WI38 (cell line): ENCODE measurements at regions not wholly inside any gene's neighbourhood (a gene's known extent, or its start where the extent isn't known, plus 50 kb on each side); places are given as distances from the start of the nearest gene placed in this dataset.

Experiments
- H3K4me3 ChIP-seq: 2 replicates; pipeline ENCODE4 v1.5.1; 2011; ENCODE audit warnings: low read depth, mild to moderate bottlenecking, control low read depth, low read length
- CTCF ChIP-seq: IDR thresholded peaks from 2 replicates; pipeline ENCODE4 v1.5.1; 2012; ENCODE audit warnings: low read depth, mild to moderate bottlenecking, control low read depth, low read length

- no peak overlapping the region for H3K4me3 ChIP-seq
- no peak for TF ChIP-seq CTCF
Observed at GRCh38 chr13:37230346-37230745, 124.9 kb upstream of the CSNK1A1L start.

GRCh38 chr13:37229931-37230330 is 124.5 kb upstream of the CSNK1A1L start:
- no peak overlapping the region for H3K4me3 ChIP-seq
- no peak for TF ChIP-seq CTCF

- H3K4me3 ChIP-seq = no peak overlapping the region
- no peak for TF ChIP-seq CTCF
Observed at GRCh38 chr13:37226971-37227370, 121.5 kb upstream of the CSNK1A1L start.

- no peak for TF ChIP-seq CTCF
- no peak overlapping the region for H3K4me3 ChIP-seq
Observed at GRCh38 chr13:37225414-37226070, 120.1 kb upstream of the CSNK1A1L start.

GRCh38 chr13:37216331-37216730 is 110.9 kb upstream of the CSNK1A1L start:
- TF ChIP-seq CTCF = no peak

GRCh38 chr13:37212826-37213225 is 107.4 kb upstream of the CSNK1A1L start:
- no peak overlapping the region for H3K4me3 ChIP-seq
- no peak for TF ChIP-seq CTCF

More at GRCh38 chr13:37216331-37216730, 110.9 kb upstream of the CSNK1A1L start:
- no peak overlapping the region for H3K4me3 ChIP-seq

GRCh38 chr13:37211487-37211886 is 106.0 kb upstream of the CSNK1A1L start:
- no peak overlapping the region for H3K4me3 ChIP-seq
- no peak for TF ChIP-seq CTCF
